ENCODE measurements at regions not wholly inside any gene's neighbourhood (a gene's known extent, or its start where the extent isn't known, plus 50 kb on each side); places are given as distances from the start of the nearest gene placed in this dataset.

DNA sequence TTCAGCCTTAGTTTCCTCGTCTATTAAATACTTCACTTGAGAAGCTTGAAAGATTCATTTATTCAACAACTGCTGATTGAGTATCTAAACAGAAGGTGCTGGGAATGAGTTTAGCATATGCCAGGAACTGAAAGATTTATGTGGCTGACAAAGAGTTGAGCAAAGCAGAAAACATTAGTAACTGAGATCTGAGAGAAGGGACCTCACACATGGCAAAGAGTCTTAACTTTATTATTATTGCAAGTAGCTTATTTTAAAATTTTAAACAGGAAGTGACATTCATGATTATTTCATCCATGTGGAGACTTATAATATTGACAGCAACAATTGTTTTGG, 133.6 kb downstream of the CASP12 start:
- TF ChIP-seq, protein P1, sequence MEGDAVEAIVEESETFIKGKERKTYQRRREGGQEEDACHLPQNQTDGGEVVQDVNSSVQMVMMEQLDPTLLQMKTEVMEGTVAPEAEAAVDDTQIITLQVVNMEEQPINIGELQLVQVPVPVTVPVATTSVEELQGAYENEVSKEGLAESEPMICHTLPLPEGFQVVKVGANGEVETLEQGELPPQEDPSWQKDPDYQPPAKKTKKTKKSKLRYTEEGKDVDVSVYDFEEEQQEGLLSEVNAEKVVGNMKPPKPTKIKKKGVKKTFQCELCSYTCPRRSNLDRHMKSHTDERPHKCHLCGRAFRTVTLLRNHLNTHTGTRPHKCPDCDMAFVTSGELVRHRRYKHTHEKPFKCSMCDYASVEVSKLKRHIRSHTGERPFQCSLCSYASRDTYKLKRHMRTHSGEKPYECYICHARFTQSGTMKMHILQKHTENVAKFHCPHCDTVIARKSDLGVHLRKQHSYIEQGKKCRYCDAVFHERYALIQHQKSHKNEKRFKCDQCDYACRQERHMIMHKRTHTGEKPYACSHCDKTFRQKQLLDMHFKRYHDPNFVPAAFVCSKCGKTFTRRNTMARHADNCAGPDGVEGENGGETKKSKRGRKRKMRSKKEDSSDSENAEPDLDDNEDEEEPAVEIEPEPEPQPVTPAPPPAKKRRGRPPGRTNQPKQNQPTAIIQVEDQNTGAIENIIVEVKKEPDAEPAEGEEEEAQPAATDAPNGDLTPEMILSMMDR (IDR thresholded peaks at IDR 0.05) = no peak
- TF ChIP-seq POLR2AphosphoS5 (IDR thresholded peaks at IDR 0.05) = no peak
- TF ChIP-seq POLR2A (IDR thresholded peaks at IDR 0.05) = no peak

Measured in upper lobe of left lung (tissue), 4 donors.